ENCODE measurements at regions not wholly inside any gene's neighbourhood (a gene's known extent, or its start where the extent isn't known, plus 50 kb on each side); places are given as distances from the start of the nearest gene placed in this dataset.

GRCh38 chr12:73125148-73125547 is 853.0 kb downstream of the TRHDE start:
- TF ChIP-seq POLR2A (IDR thresholded peaks at IDR 0.05) = no peak
- TF ChIP-seq, protein P1, sequence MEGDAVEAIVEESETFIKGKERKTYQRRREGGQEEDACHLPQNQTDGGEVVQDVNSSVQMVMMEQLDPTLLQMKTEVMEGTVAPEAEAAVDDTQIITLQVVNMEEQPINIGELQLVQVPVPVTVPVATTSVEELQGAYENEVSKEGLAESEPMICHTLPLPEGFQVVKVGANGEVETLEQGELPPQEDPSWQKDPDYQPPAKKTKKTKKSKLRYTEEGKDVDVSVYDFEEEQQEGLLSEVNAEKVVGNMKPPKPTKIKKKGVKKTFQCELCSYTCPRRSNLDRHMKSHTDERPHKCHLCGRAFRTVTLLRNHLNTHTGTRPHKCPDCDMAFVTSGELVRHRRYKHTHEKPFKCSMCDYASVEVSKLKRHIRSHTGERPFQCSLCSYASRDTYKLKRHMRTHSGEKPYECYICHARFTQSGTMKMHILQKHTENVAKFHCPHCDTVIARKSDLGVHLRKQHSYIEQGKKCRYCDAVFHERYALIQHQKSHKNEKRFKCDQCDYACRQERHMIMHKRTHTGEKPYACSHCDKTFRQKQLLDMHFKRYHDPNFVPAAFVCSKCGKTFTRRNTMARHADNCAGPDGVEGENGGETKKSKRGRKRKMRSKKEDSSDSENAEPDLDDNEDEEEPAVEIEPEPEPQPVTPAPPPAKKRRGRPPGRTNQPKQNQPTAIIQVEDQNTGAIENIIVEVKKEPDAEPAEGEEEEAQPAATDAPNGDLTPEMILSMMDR (IDR thresholded peaks at IDR 0.05) = no peak
- TF ChIP-seq EP300 (IDR thresholded peaks at IDR 0.05) = no peak

Data from tibial nerve (tissue), 4 donors.